IMR-90 (cell line): ENCODE measurements at regions not wholly inside any gene's neighbourhood (a gene's known extent, or its start where the extent isn't known, plus 50 kb on each side); places are given as distances from the start of the nearest gene placed in this dataset.

Experiments used
- ATAC-seq: fragments of 200-7000 bp; cut with Tn5 transposase; 2 replicates; pipeline ENCODE4 v1.9.1; 2020; ENCODE audit warnings: low read depth, mild to moderate bottlenecking, moderate library complexity
- BruUV-seq: library from RNA; stranded (reverse); fragments of 400-500 nt; replicated peaks from 2 replicates; lab custom pipeline; 2021; lab: Mats Ljungman, UMichigan
- CTCF ChIA-PET: fragments of 300-600 bp; formaldehyde crosslinking; extraction: SDS; loops from one replicate; lab custom pipeline; 2021; ENCODE audit warnings: antibody characterized with exemption; lab: Yijun Ruan, JAX
- POLR2A ChIA-PET: fragments of 300-600 bp; sonication (Branson Sonifier 250); formaldehyde crosslinking; loops from one replicate; lab custom pipeline; 2022; ENCODE audit warnings: antibody characterized with exemption; ENCODE audit not compliant: unreplicated experiment; lab: Charles Lee
- DNase-seq: peaks from one replicate; pipeline ENCODE4 v3.0.0; 2013
- H2AFZ ChIP-seq: replicated peaks from 2 replicates; pipeline ENCODE3; 2013; ENCODE audit warnings: low read length, mild to moderate bottlenecking; ENCODE audit not compliant: poor library complexity
- H2AK5ac ChIP-seq: 2 replicates; pipeline ENCODE4 v1.6.1; 2013; ENCODE audit warnings: low read depth, low read length, inconsistent platforms
- H2AK9ac ChIP-seq: replicated peaks from 2 replicates; pipeline ENCODE3; 2013; ENCODE audit warnings: mild to moderate bottlenecking, low read depth, low read length, moderate library complexity; ENCODE audit not compliant: poor library complexity
- H2BK120ac ChIP-seq: 2 replicates; pipeline ENCODE4 v1.6.1; 2013; ENCODE audit warnings: low read depth, low read length, inconsistent platforms
- H2BK15ac ChIP-seq: 3 replicates; pipeline ENCODE4 v1.6.1; 2013; ENCODE audit warnings: low read depth, low read length, inconsistent platforms
- H2BK20ac ChIP-seq: 2 replicates; pipeline ENCODE4 v1.6.1; 2013; ENCODE audit warnings: low read depth, mild to moderate bottlenecking, inconsistent platforms, low read length, moderate library complexity
- H2BK5ac ChIP-seq: 2 replicates; pipeline ENCODE4 v1.6.1; 2013; ENCODE audit warnings: mild to moderate bottlenecking, low read depth, low read length, inconsistent platforms; ENCODE audit not compliant: poor library complexity, severe bottlenecking
- H3K14ac ChIP-seq: replicated peaks from 2 replicates; pipeline ENCODE4 v1.6.1; 2013; ENCODE audit warnings: low read depth, low read length, inconsistent platforms
- H3K18ac ChIP-seq: 2 replicates; pipeline ENCODE4 v1.6.1; 2013; ENCODE audit warnings: low read depth, low read length, control low read depth
- H3K23ac ChIP-seq: 2 replicates; pipeline ENCODE4 v1.6.1; 2013; ENCODE audit warnings: low read depth, low read length, inconsistent platforms
- H3K27ac ChIP-seq: 2 replicates; pipeline ENCODE4 v1.5.1; 2013; ENCODE audit warnings: mild to moderate bottlenecking, control low read depth, low read length; ENCODE audit not compliant: insufficient read depth
- H3K27me3 ChIP-seq: 2 replicates; pipeline ENCODE4 v1.6.1; 2013; ENCODE audit warnings: low read length; ENCODE audit not compliant: control insufficient read depth, insufficient read depth
- H3K36me3 ChIP-seq: 2 replicates; pipeline ENCODE4 v1.6.1; 2013; ENCODE audit warnings: low read length, mixed read lengths; ENCODE audit not compliant: control insufficient read depth, insufficient read depth
- H3K4ac ChIP-seq: 2 replicates; pipeline ENCODE4 v1.6.1; 2013; ENCODE audit warnings: low read depth, low read length, inconsistent platforms
- H3K4me1 ChIP-seq: 2 replicates; pipeline ENCODE4 v1.6.1; 2013; ENCODE audit warnings: low read length, mixed read lengths; ENCODE audit not compliant: control insufficient read depth, insufficient read depth
- H3K4me2 ChIP-seq: 2 replicates; pipeline ENCODE4 v1.6.1; 2013; ENCODE audit warnings: low read depth, mild to moderate bottlenecking, control low read depth, low read length, moderate library complexity
- H3K4me3 ChIP-seq: 2 replicates; pipeline ENCODE4 v1.5.1; 2013; ENCODE audit warnings: low read depth, mild to moderate bottlenecking, control low read depth, low read length, moderate library complexity; ENCODE audit not compliant: insufficient read depth
- H3K56ac ChIP-seq: 2 replicates; pipeline ENCODE4 v1.6.1; 2013; ENCODE audit warnings: low read length, inconsistent platforms; ENCODE audit not compliant: insufficient read depth; ENCODE audit errors: extremely low read depth
- H3K79me1 ChIP-seq, 2 experiments: 2 replicates each; pipeline ENCODE4 v1.6.1; 2013; ENCODE audit warnings: low read length in 2 of 2, inconsistent platforms in 1 of 2, low read depth in 1 of 2
- H3K9ac ChIP-seq: 2 replicates; pipeline ENCODE4 v1.6.1; 2013; ENCODE audit warnings: low read depth, low read length, control low read depth
- H3K9me1 ChIP-seq: 2 replicates; pipeline ENCODE4 v1.6.1; 2013; ENCODE audit warnings: low read length, inconsistent platforms; ENCODE audit not compliant: insufficient read depth
- H3K9me3 ChIP-seq: 2 replicates; pipeline ENCODE4 v1.6.1; 2013; ENCODE audit warnings: low read length; ENCODE audit not compliant: control insufficient read depth, insufficient read depth
- H4K20me1 ChIP-seq: 2 replicates; pipeline ENCODE4 v1.6.1; 2013; ENCODE audit warnings: low read length, inconsistent platforms; ENCODE audit not compliant: insufficient read depth
- H4K5ac ChIP-seq: 2 replicates; pipeline ENCODE4 v1.6.1; 2013; ENCODE audit warnings: mild to moderate bottlenecking, low read depth, low read length, control low read depth
- H4K8ac ChIP-seq, 2 experiments: 2 replicates each; pipeline ENCODE4 v1.6.1; 2013; ENCODE audit warnings: low read depth in 2 of 2, low read length in 2 of 2, control low read depth in 1 of 2, inconsistent platforms in 1 of 2
- H4K91ac ChIP-seq: 2 replicates; pipeline ENCODE4 v1.6.1; 2013; ENCODE audit warnings: low read depth, low read length, inconsistent platforms; ENCODE audit not compliant: insufficient read depth
- FOS ChIP-seq: fragments of 150-350 bp; IDR thresholded peaks from 2 replicates; pipeline ENCODE4 v1.6.1; 2016; ENCODE audit warnings: low read depth, low read length
- MAFK ChIP-seq: IDR thresholded peaks from 2 replicates; pipeline ENCODE4 v1.6.1; 2012; ENCODE audit warnings: low read depth, low read length, improper control_type of control experiment
- WGBS, 2 experiments: methylation state at CpG; one replicate each; pipeline versions ENCODE4 v1.1.5 to v1.1.7; 2013; ENCODE audit warnings: missing lambda C conversion rate in 2 of 2; ENCODE audit not compliant: insufficient read length in 1 of 2; ENCODE audit errors: extremely low coverage in 2 of 2; 5-methylcytosine and 5-hydroxymethylcytosine counted together
- dilution Hi-C: fragments of 300-500 bp; cut with HindIII; formaldehyde crosslinking; loops from one replicate; pipeline ENCODE4 v1.14.3; 2018; ENCODE audit warnings: low sequenced_read_pairs; ENCODE audit not compliant: unreplicated experiment
- in situ Hi-C: fragments of 300-500 bp; cut with MboI; formaldehyde crosslinking; loops from 3 replicates; pipeline ENCODE4 v1.14.3; 2019; ENCODE audit warnings: low sequenced_read_pairs, inconsistent platforms, mixed read lengths
- intact Hi-C: fragments of 100-400 bp; cut with micrococcal nuclease; formaldehyde crosslinking; loops from 2 replicates; pipeline ENCODE4 v1.10.0; 2022

DNA sequence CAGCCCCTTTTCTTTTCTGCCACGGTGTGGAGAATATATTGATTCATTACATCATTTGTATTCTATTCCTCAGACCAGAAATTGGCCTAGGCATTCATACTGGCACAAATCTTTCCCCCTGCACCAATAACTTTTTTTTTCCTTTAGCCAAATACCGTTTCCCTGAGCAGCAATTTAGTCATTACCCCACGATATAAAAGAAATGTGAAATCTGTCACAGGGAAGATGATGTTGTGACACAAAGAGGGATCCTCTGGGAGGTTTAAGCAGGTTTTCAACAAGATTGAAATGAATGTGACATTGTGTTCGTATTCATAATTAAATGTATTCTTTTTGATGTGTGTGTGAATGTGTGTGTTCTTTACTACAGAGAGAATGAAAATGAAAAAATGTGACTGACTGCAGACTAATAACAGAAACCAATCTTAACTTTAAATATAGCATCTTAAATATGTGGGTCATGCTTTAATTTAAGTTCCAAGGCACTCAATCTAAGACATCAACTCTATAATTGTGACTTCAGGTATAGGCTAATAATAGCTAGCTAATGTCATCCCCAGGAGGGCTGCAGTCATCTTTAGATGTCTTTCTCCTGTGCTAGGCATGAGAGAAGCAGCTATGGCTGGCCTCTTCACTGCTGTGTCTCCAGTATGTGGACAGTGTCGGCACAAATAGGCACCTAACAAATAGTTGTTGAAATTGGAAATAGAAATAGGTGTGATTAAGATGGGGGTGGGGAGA, 177.7 kb downstream of the BTBD3 start:
- ATAC-seq (no peak), DNase-seq (no peak)
- Histone ChIP-seq H2AK9ac (no peak overlapping the region), H3K23ac (no peak overlapping the region), H2AK5ac (no peak overlapping the region), H3K9me1 (no peaks in the 10 kb centered on the region), H4K8ac (no peak overlapping the region), H3K27ac (no peak overlapping the region), H2BK15ac (no peak overlapping the region), H2BK20ac (no peak overlapping the region), H3K14ac (no peak overlapping the region), H2BK5ac (no peak overlapping the region), H3K79me1 (no peaks in the 10 kb centered on the region), H3K4me1 (no peaks in the 10 kb centered on the region), H3K9me3 (no peaks in the 10 kb centered on the region), H3K4ac (no peak overlapping the region), H3K4me3 (no peak overlapping the region), H2BK120ac (no peak overlapping the region), H3K9ac (no peak overlapping the region), H3K36me3 (no peaks in the 10 kb centered on the region), H3K56ac (no peak overlapping the region), H3K27me3 (no peaks in the 10 kb centered on the region; the same call in 1 of the 2 replicates), H2AFZ (no peak overlapping the region), H3K4me2 (no peak overlapping the region), H4K5ac (no peak overlapping the region), H4K91ac (no peak overlapping the region), H3K18ac (no peak overlapping the region), H4K20me1 (no peaks in the 10 kb centered on the region)
- CTCF ChIA-PET: interaction anchor here (0.7 kb wide), 1 partner anchor 16 kb away, joined by 4 read pairs; no protein-coding TSS in a partner anchor
- WGBS, 2 experiments: no CpG with 5 or more reads among the region's 5 CpGs
- in situ Hi-C loops: no loop called here
- no peak for TF ChIP-seq MAFK
- TF ChIP-seq FOS: no peak
- intact Hi-C loops: no loop called here
- no TSS peak for BruUV-seq
- dilution Hi-C loops: no loop called here
- POLR2A ChIA-PET: no interaction called here
